GM10266 (cell line): ENCODE measurements at regions not wholly inside any gene's neighbourhood (a gene's known extent, or its start where the extent isn't known, plus 50 kb on each side); places are given as distances from the start of the nearest gene placed in this dataset.

ENCODE experiments used
- DNase-seq: peaks from one replicate; pipeline ENCODE4 v3.0.0; 2012; ENCODE audit errors: extremely low spot score
- CTCF ChIP-seq: IDR thresholded peaks from 2 replicates; pipeline ENCODE4 v1.5.1; 2012; ENCODE audit warnings: mild to moderate bottlenecking, low read depth; ENCODE audit not compliant: control insufficient read depth, insufficient read depth; ENCODE audit errors: missing control alignments

- TF ChIP-seq CTCF = no peak
- no peak for DNase-seq
Measured at GRCh38 chr13:53788286-53788685, 759.7 kb downstream of the OLFM4 start.

- no peak for TF ChIP-seq CTCF
- DNase-seq = no peak
Measured at GRCh38 chr13:53800011-53800410, 771.4 kb downstream of the OLFM4 start.

GRCh38 chr13:53807251-53807834 is 778.7 kb downstream of the OLFM4 start:
- TF ChIP-seq CTCF = no peak

GRCh38 chr13:53821632-53822031 is 793.0 kb downstream of the OLFM4 start:
- no peak for DNase-seq
- TF ChIP-seq CTCF = no peak

More at GRCh38 chr13:53807251-53807834, 778.7 kb downstream of the OLFM4 start:
- DNase-seq = no peak

GRCh38 chr13:53822136-53822535 is 793.5 kb downstream of the OLFM4 start:
- TF ChIP-seq CTCF = no peak

GRCh38 chr13:53839461-53839860 is 810.8 kb downstream of the OLFM4 start:
- no peak for DNase-seq
- no peak for TF ChIP-seq CTCF

More at GRCh38 chr13:53822136-53822535, 793.5 kb downstream of the OLFM4 start:
- no peak for DNase-seq

GRCh38 chr13:53844473-53845146 is 816.0 kb downstream of the OLFM4 start:
- no peak for DNase-seq

More at GRCh38 chr13:53844473-53845146, 816.0 kb downstream of the OLFM4 start:
- TF ChIP-seq CTCF = no peak
